Spleen (tissue), 11 donors: ENCODE measurements at regions not wholly inside any gene's neighbourhood (a gene's known extent, or its start where the extent isn't known, plus 50 kb on each side); places are given as distances from the start of the nearest gene placed in this dataset.

ENCODE experiments used
- DNase-seq: peaks from one replicate; pipeline ENCODE4 v3.0.0-alpha.2; 2020
- H3K27ac ChIP-seq, 8 donors: fragments of 200-600 bp; sonication (generic) in 7 of 8; 1 replicate in 4 of 8; 2 replicates in 4 of 8; pipeline versions ENCODE4 v1.5.0 to v1.8.0; 2016 to 2021; ENCODE audit warnings: inconsistent platforms in 4 of 8, mild to moderate bottlenecking in 4 of 8, moderate library complexity in 1 of 8
- H3K27me3 ChIP-seq, 7 donors: fragments of 200-600 bp; sonication (generic) in 6 of 7; replicated peaks in 1 of 7; 1 replicate in 4 of 7; 2 replicates in 3 of 7; pipeline versions ENCODE4 v1.5.0 to v1.8.0; 2016 to 2021; ENCODE audit warnings: inconsistent platforms in 3 of 7, mild to moderate bottlenecking in 1 of 7
- H3K36me3 ChIP-seq, 6 donors: fragments of 200-600 bp; sonication (generic) in 5 of 6; 1 replicate in 4 of 6; 2 replicates in 2 of 6; pipeline versions ENCODE4 v1.5.0 to v1.8.0; 2016 to 2021; ENCODE audit warnings: inconsistent platforms in 2 of 6
- H3K4me1 ChIP-seq, 6 donors: fragments of 200-600 bp; sonication (generic) in 5 of 6; 1 replicate in 3 of 6; 2 replicates in 3 of 6; pipeline versions ENCODE4 v1.5.0 to v1.8.0; 2016 to 2021; ENCODE audit warnings: inconsistent platforms in 3 of 6
- H3K4me3 ChIP-seq, 8 donors: fragments of 200-600 bp; sonication (generic) in 7 of 8; 1 replicate in 4 of 8; 2 replicates in 4 of 8; pipeline versions ENCODE4 v1.5.0 to v1.8.0; 2016 to 2021; ENCODE audit warnings: inconsistent platforms in 4 of 8, mild to moderate bottlenecking in 4 of 8, moderate library complexity in 2 of 8
- H3K9me3 ChIP-seq, 8 donors: fragments of 200-600 bp; sonication (generic) in 7 of 8; 1 replicate in 4 of 8; 2 replicates in 4 of 8; pipeline versions ENCODE4 v1.5.0 to v1.8.0; 2016 to 2021; ENCODE audit warnings: inconsistent platforms in 4 of 8
- POLR2A ChIP-seq, 3 donors: fragments of 450-650 bp; IDR thresholded peaks; one replicate each; pipeline ENCODE4 v1.5.1; 2017; ENCODE audit warnings: antibody characterized with exemption in 3 of 3, mild to moderate bottlenecking in 1 of 3
- POLR2AphosphoS5 ChIP-seq, 3 donors: sonication (generic); formaldehyde crosslinking; IDR thresholded peaks; one replicate each; pipeline ENCODE4 v1.5.1; 2017; ENCODE audit warnings: antibody characterized with exemption in 3 of 3
- WGBS, 5 donors: extraction: QIAGEN DNeasy Blood & Tissue Kit in 3 of 5; methylation state at CpG; one replicate each; pipeline versions ENCODE4 v1.1.5 to v1.1.7; 2013 to 2018; 5-methylcytosine and 5-hydroxymethylcytosine counted together
- intact Hi-C: fragments of 100-400 bp; cut with DNase I; formaldehyde crosslinking; loops from one replicate; pipeline ENCODE4 v1.15.0; 2023; ENCODE audit warnings: low total_unique reads
- TF ChIP-seq, protein P1 (sequence below), 11 experiments: fragments of 200-600 bp in 7 of 11; fragments of 450-650 bp in 4 of 11; sonication (generic) in 4 of 11; IDR thresholded peaks in 8 of 11; conservative IDR thresholded peaks in 3 of 11; 1 replicate in 7 of 11; 2 replicates in 4 of 11; pipeline versions ENCODE4 v1.4.0 to v1.8.0; 2016 to 2021; ENCODE audit warnings: antibody characterized with exemption in 11 of 11, inconsistent platforms in 4 of 11, mild to moderate bottlenecking in 1 of 11
- donor health status: healthy with polysubstance abuse.
- donor health status: DM: no; HTN: no; CAD: no; lungs with moderate emphysema.
- donor health status: DM: no; HTN: no; CAD: no.
- donor health status: Bipolar disorder and iron deficiency.
- donor health status: healthy.
- donor health status: DM: no; HTN: no; CAD: no.
- donor health status: DM: yes; HTN: yes; CAD: no.

DNA sequence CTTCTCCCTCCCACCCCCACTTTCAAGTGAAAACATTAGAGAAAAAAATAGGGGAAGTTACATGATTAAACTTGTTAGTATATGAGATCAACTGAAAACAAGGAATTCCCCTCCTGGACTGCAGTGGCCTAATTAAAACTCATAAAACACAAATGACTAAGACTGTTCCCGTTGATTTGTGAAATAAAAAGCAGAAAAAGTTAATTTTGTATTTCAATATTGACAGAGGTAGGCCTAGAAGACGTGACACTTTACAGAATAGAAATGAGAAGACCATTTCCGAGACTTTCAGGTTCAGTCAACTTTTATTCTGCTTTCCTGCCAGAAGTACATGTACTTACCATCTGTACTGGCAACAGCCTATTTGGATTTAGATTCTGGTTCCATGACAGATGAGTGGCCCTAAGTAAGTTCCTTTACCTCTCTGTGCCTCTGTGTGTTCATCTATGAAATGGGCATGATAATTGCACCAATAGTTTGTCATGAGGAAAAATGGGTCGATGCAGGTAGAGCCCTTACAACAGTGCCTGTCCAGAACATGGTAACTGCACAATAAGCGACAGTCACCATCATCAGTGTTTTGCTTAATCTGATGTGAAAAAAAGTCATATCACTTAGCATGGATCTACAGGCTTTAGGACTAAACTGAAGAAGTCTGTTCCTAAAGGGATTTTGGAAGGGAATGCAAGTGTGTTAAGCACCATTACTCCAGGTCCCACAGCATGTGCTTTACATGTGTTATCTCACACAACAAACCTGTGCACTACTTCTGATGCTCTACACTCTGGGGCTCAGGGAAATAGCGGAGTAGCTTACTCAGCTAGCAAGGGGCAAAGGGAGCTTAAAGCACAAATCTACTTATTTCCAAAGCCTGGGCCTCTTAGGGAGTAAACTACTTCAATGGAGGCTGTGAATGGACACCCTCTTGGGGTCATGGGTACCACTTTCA, 562.3 kb upstream of the DIPK2B start:
- 44 to 66% (median 54%) methylated on average over 6 of the region's 6 CpGs for WGBS, 5 donors
- TF ChIP-seq POLR2A (IDR thresholded peaks at IDR 0.05) = no peak
- TF ChIP-seq POLR2AphosphoS5 (IDR thresholded peaks at IDR 0.05) = no peak
- TF ChIP-seq, protein P1, sequence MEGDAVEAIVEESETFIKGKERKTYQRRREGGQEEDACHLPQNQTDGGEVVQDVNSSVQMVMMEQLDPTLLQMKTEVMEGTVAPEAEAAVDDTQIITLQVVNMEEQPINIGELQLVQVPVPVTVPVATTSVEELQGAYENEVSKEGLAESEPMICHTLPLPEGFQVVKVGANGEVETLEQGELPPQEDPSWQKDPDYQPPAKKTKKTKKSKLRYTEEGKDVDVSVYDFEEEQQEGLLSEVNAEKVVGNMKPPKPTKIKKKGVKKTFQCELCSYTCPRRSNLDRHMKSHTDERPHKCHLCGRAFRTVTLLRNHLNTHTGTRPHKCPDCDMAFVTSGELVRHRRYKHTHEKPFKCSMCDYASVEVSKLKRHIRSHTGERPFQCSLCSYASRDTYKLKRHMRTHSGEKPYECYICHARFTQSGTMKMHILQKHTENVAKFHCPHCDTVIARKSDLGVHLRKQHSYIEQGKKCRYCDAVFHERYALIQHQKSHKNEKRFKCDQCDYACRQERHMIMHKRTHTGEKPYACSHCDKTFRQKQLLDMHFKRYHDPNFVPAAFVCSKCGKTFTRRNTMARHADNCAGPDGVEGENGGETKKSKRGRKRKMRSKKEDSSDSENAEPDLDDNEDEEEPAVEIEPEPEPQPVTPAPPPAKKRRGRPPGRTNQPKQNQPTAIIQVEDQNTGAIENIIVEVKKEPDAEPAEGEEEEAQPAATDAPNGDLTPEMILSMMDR (IDR thresholded peaks at IDR 0.05 in 8 of 11, conservative IDR thresholded peaks at IDR 0.05 in 3 of 11) = no peak
- peaks cover 0 to 100% (median 68%) of the 10 kb centered on the region in 6 donors for H3K4me1 ChIP-seq
- DNase-seq = no peak
- peaks cover 0 to 6% (median 0%) of the 10 kb centered on the region in 7 donors for H3K27me3 ChIP-seq
- no peaks in the 10 kb centered on the region for H3K9me3 ChIP-seq
- H3K27ac ChIP-seq = peak overlapping the region in 7 of 8 donors; percentile 36 to 83 (median 54)
- no peaks in the 10 kb centered on the region for H3K36me3 ChIP-seq
- no peak overlapping the region for H3K4me3 ChIP-seq
- intact Hi-C loops = no loop called here

DNA sequence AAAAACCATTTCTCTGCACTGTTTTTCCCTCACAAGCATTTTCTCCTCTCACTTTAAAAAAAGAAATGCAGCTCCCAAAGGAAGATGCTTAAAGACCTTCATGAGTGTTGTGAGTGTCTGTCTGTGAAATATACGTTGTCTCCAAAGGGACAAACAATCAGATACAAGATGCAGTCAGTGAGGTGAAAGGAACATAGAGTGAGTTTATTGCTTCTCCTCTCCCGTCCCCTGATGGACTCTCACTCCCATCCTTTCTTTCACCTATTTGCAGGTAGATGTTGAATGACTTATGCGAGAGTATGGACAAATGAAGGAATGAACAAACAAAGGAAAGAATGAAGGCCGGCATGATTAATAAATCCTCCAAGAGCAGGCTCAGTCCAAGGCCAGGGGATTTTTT, 561.2 kb upstream of the DIPK2B start:
- Histone ChIP-seq H3K9me3 (no peaks in the 10 kb centered on the region), H3K36me3 (no peaks in the 10 kb centered on the region), H3K4me3 (no peak overlapping the region), H3K27ac (peak overlapping the region in 7 of 8 donors; percentile 28 to 83 (median 54)), H3K4me1 (peaks cover 7 to 100% (median 76%) of the 10 kb centered on the region in 6 donors), H3K27me3 (no peaks in the 10 kb centered on the region)
- intact Hi-C loops = no loop called here
- no peak for DNase-seq
- WGBS, 5 donors = 51 to 71% (median 61%) methylated on average over 4 of the region's 4 CpGs
- TF ChIP-seq POLR2AphosphoS5 (IDR thresholded peaks at IDR 0.05) (no peak), POLR2A (IDR thresholded peaks at IDR 0.05) (no peak)
- TF ChIP-seq, protein P1 (IDR thresholded peaks at IDR 0.05 in 8 of 11, conservative IDR thresholded peaks at IDR 0.05 in 3 of 11) = no peak

DNA sequence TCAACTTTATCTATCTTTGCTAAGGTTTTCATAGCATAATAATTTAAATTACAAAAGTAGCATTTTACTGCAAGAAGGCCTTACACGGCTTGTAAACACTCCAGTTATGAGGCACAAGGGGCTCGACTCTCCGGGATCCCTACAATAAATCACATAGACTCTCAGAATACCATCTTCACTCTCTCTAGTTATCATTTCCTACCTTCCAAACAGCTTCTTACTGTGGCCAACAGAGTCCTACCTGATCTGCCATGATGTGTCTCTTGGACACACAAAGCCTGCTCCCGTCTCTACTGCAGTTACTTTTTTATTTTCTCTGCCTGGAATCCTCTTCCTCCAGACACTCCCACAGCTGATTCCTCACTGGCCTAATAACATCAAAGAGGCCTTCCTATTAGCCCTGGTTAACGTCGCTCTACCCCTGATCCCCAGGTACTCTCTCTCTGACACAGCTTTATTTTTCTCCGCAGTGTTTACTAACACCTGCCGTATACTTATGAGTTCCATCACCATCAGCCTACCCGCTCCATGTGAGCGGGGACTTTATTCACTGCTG, 559.6 kb upstream of the DIPK2B start:
- 57 to 81% (median 79%) methylated on average over 10 of the region's 10 CpGs for WGBS, 5 donors
- peak overlapping the region in 7 of 8 donors; percentile 78 to 90 (median 83) for H3K27ac ChIP-seq

More for the DNA sequence above, 559.6 kb upstream of the DIPK2B start:
- Histone ChIP-seq H3K4me1 (peaks cover 20 to 100% (median 80%) of the 10 kb centered on the region in 6 donors), H3K36me3 (no peaks in the 10 kb centered on the region), H3K27me3 (no peaks in the 10 kb centered on the region), H3K9me3 (no peaks in the 10 kb centered on the region), H3K4me3 (no peak overlapping the region)
- intact Hi-C loops = no loop called here
- TF ChIP-seq POLR2A (IDR thresholded peaks at IDR 0.05) (no peak), POLR2AphosphoS5 (IDR thresholded peaks at IDR 0.05) (no peak)
- TF ChIP-seq, protein P1 (IDR thresholded peaks at IDR 0.05 in 8 of 11, conservative IDR thresholded peaks at IDR 0.05 in 3 of 11) = no peak
- DNase-seq = no peak
